ENCODE measurements at regions not wholly inside any gene's neighbourhood (a gene's known extent, or its start where the extent isn't known, plus 50 kb on each side); places are given as distances from the start of the nearest gene placed in this dataset.
"Not testable (repeated sequence)": the region's sequence is repeated elsewhere in the genome, so short reads cannot be mapped to it uniquely, and the experiment has no call there.

DNA sequence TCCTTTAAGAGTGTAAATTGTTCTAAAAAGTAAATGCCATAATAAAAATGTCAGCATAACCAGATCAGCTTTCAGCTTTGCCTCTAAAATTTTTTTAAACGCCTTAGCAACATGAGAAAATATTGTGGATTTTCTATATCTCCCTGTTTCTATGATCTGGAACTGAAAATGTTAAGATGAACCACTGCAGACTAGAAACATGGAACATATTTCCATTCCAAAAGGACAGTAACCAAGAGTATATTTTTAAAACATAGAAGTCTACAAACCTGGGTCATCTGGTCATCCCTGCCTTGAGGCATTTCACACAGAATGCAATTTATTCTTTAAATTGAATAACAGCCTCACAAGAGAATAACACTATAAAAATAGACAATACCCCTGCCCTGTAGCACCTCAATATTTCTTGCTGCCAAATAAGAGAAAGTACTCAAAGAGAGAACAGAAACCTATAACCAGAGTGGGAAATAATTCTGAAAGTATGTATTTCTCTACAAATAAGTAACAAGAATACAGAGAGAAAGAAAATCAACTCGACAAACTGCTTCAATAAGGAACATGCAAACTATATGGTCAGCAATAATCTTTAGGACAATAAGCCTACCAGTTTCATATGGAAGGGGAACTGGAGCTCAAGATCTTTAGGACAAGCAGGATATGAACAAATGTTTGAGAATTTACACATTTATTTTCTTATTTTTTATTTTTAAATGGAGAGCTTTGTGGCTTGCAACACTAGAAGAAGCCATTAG, 949.0 kb downstream of the EPHA3 start:
- no peak overlapping the region for H3K27ac ChIP-seq (ENCODE audit: insufficient read depth, low read length, poor library complexity, severe bottlenecking)
- H3K4me1 ChIP-seq (ENCODE audit: control insufficient read depth, insufficient read depth, low read length, poor library complexity, severe bottlenecking), result no peaks in the 10 kb centered on the region
- H3K27me3 ChIP-seq (ENCODE audit: control insufficient read depth, insufficient read depth, low read length), result no peaks in the 10 kb centered on the region
- no peaks in the 10 kb centered on the region for H3K27me3 Mint-ChIP-seq
- H3K4me3 ChIP-seq (ENCODE audit: low read depth, low read length), result no peak overlapping the region
- H3K9me3 Mint-ChIP-seq, result peaks cover 1 to 18% (median 4%) of the 10 kb centered on the region in 7 donors
- no peaks in the 10 kb centered on the region for H3K9me3 ChIP-seq (ENCODE audit: control insufficient read depth in 2 of 2, low read length in 2 of 2)
- no peaks in the 10 kb centered on the region for H3K4me1 Mint-ChIP-seq
- no peaks in the 10 kb centered on the region for H3K36me3 ChIP-seq (ENCODE audit: control insufficient read depth, insufficient read depth, low read length)
- H3K36me3 Mint-ChIP-seq, result no peaks in the 10 kb centered on the region
- no peak overlapping the region for H3K27ac Mint-ChIP-seq
- no peak for ATAC-seq (ENCODE audit: low read depth in 2 of 2)
- H3K4me3 Mint-ChIP-seq, result no peak overlapping the region
- no peak for DNase-seq

DNA sequence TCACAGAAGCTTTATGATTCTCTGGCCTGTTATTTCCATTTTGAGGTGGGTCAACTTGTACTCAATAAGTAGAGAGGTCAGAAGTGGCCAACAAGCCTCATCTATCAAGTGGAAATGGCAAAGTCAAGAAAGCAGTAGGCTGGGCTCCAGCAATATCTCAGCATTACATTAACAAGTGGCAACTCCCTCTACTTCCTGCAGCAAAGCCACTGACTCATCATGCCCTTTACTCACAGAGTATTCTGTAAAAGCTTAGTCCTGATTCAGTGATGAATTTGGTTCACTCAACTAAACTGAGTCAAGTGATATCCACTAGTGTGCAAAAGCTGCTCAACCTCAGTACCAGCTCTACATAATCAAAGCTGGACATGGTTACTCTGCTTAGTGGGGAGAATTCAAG, 954.6 kb downstream of the EPHA3 start:
- ATAC-seq (ENCODE audit: low read depth in 2 of 2) (no peak), DNase-seq (no peak)
- Mint-ChIP-seq H3K4me3 (no peak overlapping the region), H3K9me3 (peaks cover 4 to 18% (median 9%) of the 10 kb centered on the region in 7 donors), H3K4me1 (no peaks in the 10 kb centered on the region), H3K27ac (no peak overlapping the region), H3K27me3 (no peaks in the 10 kb centered on the region), H3K36me3 (no peaks in the 10 kb centered on the region)
- Histone ChIP-seq H3K4me1 (ENCODE audit: control insufficient read depth, insufficient read depth, low read length, poor library complexity, severe bottlenecking) (no peaks in the 10 kb centered on the region), H3K4me3 (ENCODE audit: low read depth, low read length) (no peak overlapping the region), H3K9me3 (ENCODE audit: control insufficient read depth in 2 of 2, low read length in 2 of 2) (peaks cover 2 to 15% of the 10 kb centered on the region in 2 experiments), H3K27ac (ENCODE audit: insufficient read depth, low read length, poor library complexity, severe bottlenecking) (no peak overlapping the region), H3K27me3 (ENCODE audit: control insufficient read depth, insufficient read depth, low read length) (no peaks in the 10 kb centered on the region), H3K36me3 (ENCODE audit: control insufficient read depth, insufficient read depth, low read length) (no peaks in the 10 kb centered on the region)

DNA sequence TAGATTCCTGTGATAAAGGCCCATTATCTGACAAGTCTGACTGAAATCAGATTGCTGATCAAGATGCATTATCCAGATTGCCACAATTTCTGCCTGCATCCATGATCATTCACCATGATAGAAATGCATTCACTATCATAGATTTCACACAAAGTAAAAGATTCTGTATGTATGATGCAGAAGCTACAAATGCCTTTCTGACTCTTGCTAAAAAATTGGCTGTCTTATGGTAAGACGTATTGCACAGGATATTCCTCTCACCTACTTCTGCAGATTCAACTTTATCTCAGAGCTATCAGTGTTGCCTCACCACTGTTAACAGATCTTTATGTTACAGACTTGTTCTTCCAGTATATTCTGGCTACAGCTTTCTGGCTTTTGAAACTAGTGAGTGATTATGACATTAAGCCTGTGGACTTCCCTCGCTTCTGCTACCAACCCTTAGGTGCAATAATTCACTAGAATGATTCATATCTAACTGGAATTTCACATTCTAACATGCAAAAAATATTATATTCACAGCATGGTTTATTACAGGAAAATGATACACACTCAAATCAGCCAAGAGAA, 955.3 kb downstream of the EPHA3 start:
- DNase-seq, result no peak
- Histone ChIP-seq H3K27ac (ENCODE audit: insufficient read depth, low read length, poor library complexity, severe bottlenecking) (no peak overlapping the region), H3K4me1 (ENCODE audit: control insufficient read depth, insufficient read depth, low read length, poor library complexity, severe bottlenecking) (no peaks in the 10 kb centered on the region), H3K36me3 (ENCODE audit: control insufficient read depth, insufficient read depth, low read length) (no peaks in the 10 kb centered on the region), H3K4me3 (ENCODE audit: low read depth, low read length) (no peak overlapping the region), H3K9me3 (ENCODE audit: control insufficient read depth in 2 of 2, low read length in 2 of 2) (peaks cover 2 to 15% of the 10 kb centered on the region in 2 experiments), H3K27me3 (ENCODE audit: control insufficient read depth, insufficient read depth, low read length) (no peaks in the 10 kb centered on the region)
- H3K27ac Mint-ChIP-seq, result peak overlapping the region in 1 of 3 donors; percentile 48
- ATAC-seq (ENCODE audit: low read depth in 2 of 2), result no peak
- peaks cover 4 to 18% (median 7%) of the 10 kb centered on the region in 7 donors for H3K9me3 Mint-ChIP-seq
- H3K4me1 Mint-ChIP-seq, result no peaks in the 10 kb centered on the region
- no peaks in the 10 kb centered on the region for H3K36me3 Mint-ChIP-seq
- H3K4me3 Mint-ChIP-seq, result no peak overlapping the region
- no peaks in the 10 kb centered on the region for H3K27me3 Mint-ChIP-seq

DNA sequence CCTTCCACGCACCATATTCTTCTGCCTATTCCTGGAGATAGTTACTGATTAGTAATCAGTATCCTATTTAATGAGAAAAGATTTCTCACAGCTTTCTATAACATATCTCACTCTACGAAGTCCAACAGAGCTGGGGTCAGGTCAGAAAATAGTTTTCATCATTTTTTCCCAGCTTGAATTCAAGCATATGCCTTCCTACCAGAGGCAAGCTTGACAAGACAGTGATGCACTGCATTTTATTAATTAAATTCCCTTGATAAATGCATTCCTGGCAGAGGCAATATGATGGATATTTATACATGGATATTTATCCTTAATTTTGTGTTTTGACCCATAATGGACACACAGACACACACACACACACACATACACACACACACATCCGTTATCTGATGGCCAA, 961.4 kb downstream of the EPHA3 start:
- Mint-ChIP-seq H3K36me3 (no peaks in the 10 kb centered on the region), H3K9me3 (peaks cover 4 to 17% (median 14%) of the 10 kb centered on the region in 7 donors), H3K27me3 (no peaks in the 10 kb centered on the region), H3K4me3 (no peak overlapping the region), H3K27ac (no peak overlapping the region), H3K4me1 (no peaks in the 10 kb centered on the region)
- DNase-seq (no peak), ATAC-seq (ENCODE audit: low read depth in 2 of 2) (no peak)
- Histone ChIP-seq H3K4me1 (ENCODE audit: control insufficient read depth, insufficient read depth, low read length, poor library complexity, severe bottlenecking) (no peaks in the 10 kb centered on the region), H3K27me3 (ENCODE audit: control insufficient read depth, insufficient read depth, low read length) (no peaks in the 10 kb centered on the region), H3K4me3 (ENCODE audit: low read depth, low read length) (no peak overlapping the region), H3K27ac (ENCODE audit: insufficient read depth, low read length, poor library complexity, severe bottlenecking) (no peak overlapping the region), H3K9me3 (ENCODE audit: control insufficient read depth in 2 of 2, low read length in 2 of 2) (peaks cover 5 to 9% of the 10 kb centered on the region in 2 experiments), H3K36me3 (ENCODE audit: control insufficient read depth, insufficient read depth, low read length) (no peaks in the 10 kb centered on the region)

DNA sequence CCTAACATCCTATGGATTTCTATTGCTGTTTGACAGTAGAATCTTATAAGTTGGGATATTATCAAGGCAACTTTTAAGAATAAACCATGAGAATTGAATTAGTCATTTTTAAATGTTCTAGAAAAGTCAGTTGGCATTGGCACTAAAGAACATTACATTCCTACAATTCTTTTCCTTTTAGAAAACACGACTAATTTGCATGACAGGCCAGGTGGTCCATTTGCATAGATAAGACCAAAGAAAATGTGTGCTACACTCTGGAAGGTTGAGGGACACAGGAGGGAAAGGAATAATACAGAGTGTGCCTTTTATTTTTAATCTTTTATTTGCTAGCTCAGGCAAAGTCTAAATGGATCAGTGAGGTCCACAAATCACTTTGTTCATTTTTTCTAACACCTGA, 962.3 kb downstream of the EPHA3 start:
- Mint-ChIP-seq H3K36me3 (no peaks in the 10 kb centered on the region), H3K4me1 (no peaks in the 10 kb centered on the region), H3K4me3 (no peak overlapping the region), H3K27me3 (no peaks in the 10 kb centered on the region), H3K27ac (no peak overlapping the region), H3K9me3 (peaks cover 2 to 17% (median 10%) of the 10 kb centered on the region in 7 donors)
- no peak overlapping the region for H3K4me3 ChIP-seq (ENCODE audit: low read depth, low read length)
- ATAC-seq (ENCODE audit: low read depth in 2 of 2), result no peak
- no peaks in the 10 kb centered on the region for H3K4me1 ChIP-seq (ENCODE audit: control insufficient read depth, insufficient read depth, low read length, poor library complexity, severe bottlenecking)
- H3K27me3 ChIP-seq (ENCODE audit: control insufficient read depth, insufficient read depth, low read length), result no peaks in the 10 kb centered on the region
- DNase-seq, result no peak
- H3K27ac ChIP-seq (ENCODE audit: insufficient read depth, low read length, poor library complexity, severe bottlenecking), result no peak overlapping the region
- H3K9me3 ChIP-seq (ENCODE audit: control insufficient read depth in 2 of 2, low read length in 2 of 2), result peaks cover 2% of the 10 kb centered on the region in 2 experiments
- H3K36me3 ChIP-seq (ENCODE audit: control insufficient read depth, insufficient read depth, low read length), result no peaks in the 10 kb centered on the region

DNA sequence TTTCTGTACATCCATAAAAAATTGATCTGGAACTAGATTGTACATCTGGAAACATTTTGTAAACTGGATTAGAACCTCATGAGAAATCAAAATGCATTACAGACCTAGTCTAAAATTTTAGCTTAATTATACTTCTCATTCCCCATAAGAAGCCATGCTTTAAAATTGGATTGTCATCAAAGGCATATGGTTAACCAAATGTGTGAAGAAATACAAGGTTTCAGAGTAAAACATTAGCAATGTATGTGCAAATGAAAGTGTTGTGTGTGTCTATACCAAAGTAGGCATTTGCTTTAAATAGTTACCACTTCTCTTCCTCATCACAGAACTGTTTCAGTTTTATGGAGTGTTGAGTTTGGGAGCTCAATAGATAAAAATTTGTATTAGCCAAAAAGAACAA, 968.7 kb downstream of the EPHA3 start:
- H3K27ac Mint-ChIP-seq, result no peak overlapping the region
- H3K27me3 ChIP-seq (ENCODE audit: control insufficient read depth, insufficient read depth, low read length), result no peaks in the 10 kb centered on the region

DNA sequence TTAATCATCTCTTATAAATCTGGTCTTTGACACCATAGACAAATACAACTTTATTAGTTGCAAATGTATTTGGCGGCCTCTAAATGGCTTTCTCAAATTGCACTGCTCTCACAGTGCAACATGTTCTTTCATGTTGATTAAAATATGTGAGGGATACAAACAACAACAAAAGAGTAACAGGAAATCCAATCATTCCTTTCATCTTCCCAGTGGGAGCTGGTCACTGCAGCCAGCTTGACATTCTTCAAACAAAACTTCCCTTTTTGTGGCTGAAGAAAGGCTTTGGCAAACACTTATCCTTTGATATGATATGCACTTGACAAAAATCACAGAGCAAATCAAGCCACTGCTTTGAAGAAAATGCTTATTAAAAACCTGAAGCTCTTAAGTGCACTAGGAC, 973.6 kb downstream of the EPHA3 start:
- Histone ChIP-seq H3K4me3 (ENCODE audit: low read depth, low read length) (no peak overlapping the region), H3K4me1 (ENCODE audit: control insufficient read depth, insufficient read depth, low read length, poor library complexity, severe bottlenecking) (no peaks in the 10 kb centered on the region), H3K36me3 (ENCODE audit: control insufficient read depth, insufficient read depth, low read length) (no peaks in the 10 kb centered on the region), H3K9me3 (ENCODE audit: control insufficient read depth in 2 of 2, low read length in 2 of 2) (peaks cover 0 to 4% of the 10 kb centered on the region in 2 experiments), H3K27me3 (ENCODE audit: control insufficient read depth, insufficient read depth, low read length) (no peaks in the 10 kb centered on the region), H3K27ac (ENCODE audit: insufficient read depth, low read length, poor library complexity, severe bottlenecking) (no peak overlapping the region)
- no peaks in the 10 kb centered on the region for H3K36me3 Mint-ChIP-seq
- DNase-seq (no peak), ATAC-seq (ENCODE audit: low read depth in 2 of 2) (no peak)
- H3K4me3 Mint-ChIP-seq, result no peak overlapping the region
- no peaks in the 10 kb centered on the region for H3K4me1 Mint-ChIP-seq
- H3K9me3 Mint-ChIP-seq, result peaks cover 0 to 21% (median 4%) of the 10 kb centered on the region in 7 donors
- H3K27me3 Mint-ChIP-seq, result no peaks in the 10 kb centered on the region
- H3K27ac Mint-ChIP-seq, result no peak overlapping the region

More for the DNA sequence above, 968.7 kb downstream of the EPHA3 start:
- Histone ChIP-seq H3K36me3 (ENCODE audit: control insufficient read depth, insufficient read depth, low read length) (no peaks in the 10 kb centered on the region), H3K4me3 (ENCODE audit: low read depth, low read length) (no peak overlapping the region), H3K27ac (ENCODE audit: insufficient read depth, low read length, poor library complexity, severe bottlenecking) (no peak overlapping the region), H3K9me3 (ENCODE audit: control insufficient read depth in 2 of 2, low read length in 2 of 2) (peaks cover 0 to 2% of the 10 kb centered on the region in 2 experiments), H3K4me1 (ENCODE audit: control insufficient read depth, insufficient read depth, low read length, poor library complexity, severe bottlenecking) (no peaks in the 10 kb centered on the region)
- no peaks in the 10 kb centered on the region for H3K4me1 Mint-ChIP-seq
- no peak overlapping the region for H3K4me3 Mint-ChIP-seq
- DNase-seq (no peak), ATAC-seq (ENCODE audit: low read depth in 2 of 2) (no peak)
- no peaks in the 10 kb centered on the region for H3K36me3 Mint-ChIP-seq
- H3K27me3 Mint-ChIP-seq, result no peaks in the 10 kb centered on the region
- H3K9me3 Mint-ChIP-seq, result peaks cover 1 to 24% (median 10%) of the 10 kb centered on the region in 7 donors

DNA sequence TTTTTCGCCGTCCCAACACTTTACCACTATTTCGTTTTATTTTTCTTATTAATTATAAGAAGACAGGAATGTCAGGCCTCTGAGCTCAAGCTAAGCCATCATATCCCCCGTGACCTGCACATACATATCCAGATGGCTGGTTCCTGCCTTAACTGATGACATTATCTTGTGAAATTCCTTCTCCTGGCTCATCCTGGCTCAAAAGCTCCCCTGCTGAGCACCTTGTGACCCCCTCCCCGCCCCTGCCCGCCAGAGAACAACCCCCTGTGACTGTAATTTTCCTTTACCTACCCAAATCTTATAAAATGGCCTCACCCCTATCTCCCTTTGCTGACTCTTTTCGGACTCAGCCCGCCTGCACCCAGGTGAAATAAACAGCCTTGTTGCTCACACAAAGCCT, 978.9 kb downstream of the EPHA3 start:
- H3K36me3 ChIP-seq (ENCODE audit: control insufficient read depth, insufficient read depth, low read length); H3K4me3 Mint-ChIP-seq; H3K4me1 ChIP-seq (ENCODE audit: control insufficient read depth, insufficient read depth, low read length, poor library complexity, severe bottlenecking); H3K27me3 ChIP-seq (ENCODE audit: control insufficient read depth, insufficient read depth, low read length); H3K27ac ChIP-seq (ENCODE audit: insufficient read depth, low read length, poor library complexity, severe bottlenecking); DNase-seq; H3K4me1 Mint-ChIP-seq; H3K27me3 Mint-ChIP-seq; H3K27ac Mint-ChIP-seq; H3K4me3 ChIP-seq (ENCODE audit: low read depth, low read length); ATAC-seq (ENCODE audit: low read depth in 2 of 2); H3K36me3 Mint-ChIP-seq; H3K9me3 ChIP-seq (ENCODE audit: control insufficient read depth in 2 of 2, low read length in 2 of 2): not testable (repeated sequence)
- H3K9me3 Mint-ChIP-seq, result peaks cover 0 to 14% (median 2%) of the 10 kb centered on the region in 7 donors

Data from CD4-positive, CD25-positive, alpha-beta regulatory T cell (primary cell).